ENCODE measurements at regions not wholly inside any gene's neighbourhood (a gene's known extent, or its start where the extent isn't known, plus 50 kb on each side); places are given as distances from the start of the nearest gene placed in this dataset.
"Not testable (repeated sequence)": the region's sequence is repeated elsewhere in the genome, so short reads cannot be mapped to it uniquely, and the experiment has no call there.

GRCh38 chr11:39777035-39777434, 1682.4 kb downstream of the LRRC4C start:
- Histone ChIP-seq H3K36me3 (ENCODE audit: control insufficient read depth in 1 of 2, insufficient read depth in 2 of 2, low read length in 2 of 2) (no peaks in the 10 kb centered on the region), H3K4me1 (ENCODE audit: control insufficient read depth in 1 of 2, insufficient read depth in 2 of 2, low read length in 2 of 2) (no peaks in the 10 kb centered on the region), H3K4me3 (ENCODE audit: low read depth in 1 of 2, low read length in 2 of 2) (no peak overlapping the region), H3K9ac (ENCODE audit: low read depth in 1 of 2, low read length in 2 of 2) (no peak overlapping the region), H3K9me3 (ENCODE audit: control insufficient read depth in 1 of 2, low read length in 2 of 2) (no peaks in the 10 kb centered on the region), H3K27me3 (ENCODE audit: control insufficient read depth in 1 of 2, insufficient read depth in 2 of 2, low read length in 2 of 2) (no peaks in the 10 kb centered on the region), H3K27ac (ENCODE audit: low read depth, low read length) (no peak overlapping the region)

GRCh38 chr11:39772525-39773137, 1686.8 kb downstream of the LRRC4C start:
- Histone ChIP-seq H3K27me3 (ENCODE audit: control insufficient read depth in 1 of 2, insufficient read depth in 2 of 2, low read length in 2 of 2) (no peaks in the 10 kb centered on the region), H3K9ac (ENCODE audit: low read depth in 1 of 2, low read length in 2 of 2) (no peak overlapping the region), H3K27ac (ENCODE audit: low read depth, low read length) (no peak overlapping the region), H3K36me3 (ENCODE audit: control insufficient read depth in 1 of 2, insufficient read depth in 2 of 2, low read length in 2 of 2) (no peaks in the 10 kb centered on the region), H3K4me3 (ENCODE audit: low read depth in 1 of 2, low read length in 2 of 2) (no peak overlapping the region), H3K9me3 (ENCODE audit: control insufficient read depth in 1 of 2, low read length in 2 of 2) (no peaks in the 10 kb centered on the region), H3K4me1 (ENCODE audit: control insufficient read depth in 1 of 2, insufficient read depth in 2 of 2, low read length in 2 of 2) (no peaks in the 10 kb centered on the region)

DNA sequence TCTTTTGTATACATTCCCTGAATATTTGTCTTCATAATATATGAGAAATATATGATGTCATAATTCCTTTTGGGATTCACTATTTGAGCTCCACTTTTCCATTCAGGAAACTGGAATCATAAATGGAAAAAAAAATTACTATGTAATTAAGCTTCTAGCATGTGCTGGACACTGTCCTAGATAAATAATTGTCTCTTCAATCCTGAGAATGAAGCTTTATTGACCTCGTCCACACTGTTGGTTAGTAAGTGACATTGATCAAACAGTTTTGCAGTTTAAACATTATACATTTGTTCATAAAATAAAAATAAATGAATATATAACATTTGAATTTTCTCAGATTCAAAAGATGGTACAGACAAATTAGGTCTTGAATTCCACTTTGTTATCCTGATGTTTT, 1691.2 kb downstream of the LRRC4C start:
- Histone ChIP-seq H3K36me3 (ENCODE audit: control insufficient read depth in 1 of 2, insufficient read depth in 2 of 2, low read length in 2 of 2) (no peaks in the 10 kb centered on the region), H3K9ac (ENCODE audit: low read depth in 1 of 2, low read length in 2 of 2) (no peak overlapping the region), H3K27ac (ENCODE audit: low read depth, low read length) (no peak overlapping the region), H3K27me3 (ENCODE audit: control insufficient read depth in 1 of 2, insufficient read depth in 2 of 2, low read length in 2 of 2) (no peaks in the 10 kb centered on the region), H3K9me3 (ENCODE audit: control insufficient read depth in 1 of 2, low read length in 2 of 2) (no peaks in the 10 kb centered on the region), H3K4me1 (ENCODE audit: control insufficient read depth in 1 of 2, insufficient read depth in 2 of 2, low read length in 2 of 2) (no peaks in the 10 kb centered on the region), H3K4me3 (ENCODE audit: low read depth in 1 of 2, low read length in 2 of 2) (no peak overlapping the region)

GRCh38 chr11:39745401-39745800, 1714.1 kb downstream of the LRRC4C start:
- peaks cover 0 to 3% of the 10 kb centered on the region in 2 donors for H3K9me3 ChIP-seq (ENCODE audit: control insufficient read depth in 1 of 2, low read length in 2 of 2)
- no peaks in the 10 kb centered on the region for H3K27me3 ChIP-seq (ENCODE audit: control insufficient read depth in 1 of 2, insufficient read depth in 2 of 2, low read length in 2 of 2)
- no peaks in the 10 kb centered on the region for H3K36me3 ChIP-seq (ENCODE audit: control insufficient read depth in 1 of 2, insufficient read depth in 2 of 2, low read length in 2 of 2)
- no peak overlapping the region for H3K9ac ChIP-seq (ENCODE audit: low read depth in 1 of 2, low read length in 2 of 2)
- no peaks in the 10 kb centered on the region for H3K4me1 ChIP-seq (ENCODE audit: control insufficient read depth in 1 of 2, insufficient read depth in 2 of 2, low read length in 2 of 2)
- no peak overlapping the region for H3K4me3 ChIP-seq (ENCODE audit: low read depth in 1 of 2, low read length in 2 of 2)
- H3K27ac ChIP-seq (ENCODE audit: low read depth, low read length) = no peak overlapping the region

DNA sequence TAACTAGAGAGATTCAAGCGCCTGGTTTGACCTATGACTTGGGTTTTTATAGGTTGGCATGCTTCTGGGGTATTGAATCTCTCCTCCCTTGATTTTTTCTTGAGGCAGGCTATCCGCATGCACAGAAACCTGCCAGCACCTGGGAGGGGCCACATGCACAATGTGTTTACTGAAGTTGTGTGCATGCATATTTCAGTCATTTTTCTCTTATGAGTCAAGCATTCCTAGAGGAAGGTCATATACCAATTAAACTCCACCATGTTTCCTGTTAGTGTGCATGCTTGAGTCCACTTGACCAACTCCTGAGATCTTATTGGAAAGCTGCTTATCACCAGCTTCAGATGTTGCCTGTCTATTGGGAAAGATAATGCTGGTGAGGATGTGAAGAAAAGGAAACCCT, 1718.4 kb downstream of the LRRC4C start:
- H3K4me3 ChIP-seq (ENCODE audit: low read depth in 1 of 2, low read length in 2 of 2) = no peak overlapping the region
- H3K9ac ChIP-seq (ENCODE audit: low read depth in 1 of 2, low read length in 2 of 2) = no peak overlapping the region
- no peaks in the 10 kb centered on the region for H3K4me1 ChIP-seq (ENCODE audit: control insufficient read depth in 1 of 2, insufficient read depth in 2 of 2, low read length in 2 of 2)

DNA sequence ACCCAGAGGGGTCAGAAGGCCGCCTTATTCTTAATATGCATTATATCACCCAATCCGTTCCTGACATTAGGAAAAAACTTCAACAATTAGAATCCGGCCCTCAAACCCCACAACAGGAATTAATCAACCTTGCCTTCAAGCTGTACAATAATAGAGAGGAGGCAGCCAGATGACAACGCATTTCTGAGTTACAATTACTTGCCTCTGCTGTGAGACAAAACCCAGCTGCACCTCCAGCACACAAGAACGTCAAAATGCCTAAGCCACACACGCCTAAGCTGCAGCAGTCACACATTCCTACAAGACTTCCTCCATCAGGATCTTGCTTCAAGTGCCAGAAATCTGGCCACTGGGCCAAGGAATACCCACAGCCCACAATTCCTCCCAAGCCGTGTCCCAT, 1723.1 kb downstream of the LRRC4C start:
- H3K9ac ChIP-seq (ENCODE audit: low read depth in 1 of 2, low read length in 2 of 2); H3K27me3 ChIP-seq (ENCODE audit: control insufficient read depth in 1 of 2, insufficient read depth in 2 of 2, low read length in 2 of 2); H3K4me3 ChIP-seq (ENCODE audit: low read depth in 1 of 2, low read length in 2 of 2); H3K4me1 ChIP-seq (ENCODE audit: control insufficient read depth in 1 of 2, insufficient read depth in 2 of 2, low read length in 2 of 2); H3K9me3 ChIP-seq (ENCODE audit: control insufficient read depth in 1 of 2, low read length in 2 of 2); H3K36me3 ChIP-seq (ENCODE audit: control insufficient read depth in 1 of 2, insufficient read depth in 2 of 2, low read length in 2 of 2); H3K27ac ChIP-seq (ENCODE audit: low read depth, low read length): not testable (repeated sequence)

More for the DNA sequence above, 1718.4 kb downstream of the LRRC4C start:
- H3K27ac ChIP-seq (ENCODE audit: low read depth, low read length) = no peak overlapping the region
- H3K27me3 ChIP-seq (ENCODE audit: control insufficient read depth in 1 of 2, insufficient read depth in 2 of 2, low read length in 2 of 2) = no peaks in the 10 kb centered on the region
- peaks cover 0 to 3% of the 10 kb centered on the region in 2 donors for H3K9me3 ChIP-seq (ENCODE audit: control insufficient read depth in 1 of 2, low read length in 2 of 2)
- H3K36me3 ChIP-seq (ENCODE audit: control insufficient read depth in 1 of 2, insufficient read depth in 2 of 2, low read length in 2 of 2) = no peaks in the 10 kb centered on the region

- Histone ChIP-seq H3K9ac (ENCODE audit: low read depth in 1 of 2, low read length in 2 of 2) (no peak overlapping the region), H3K27ac (ENCODE audit: low read depth, low read length) (no peak overlapping the region), H3K27me3 (ENCODE audit: control insufficient read depth in 1 of 2, insufficient read depth in 2 of 2, low read length in 2 of 2) (no peaks in the 10 kb centered on the region), H3K36me3 (ENCODE audit: control insufficient read depth in 1 of 2, insufficient read depth in 2 of 2, low read length in 2 of 2) (no peaks in the 10 kb centered on the region), H3K9me3 (ENCODE audit: control insufficient read depth in 1 of 2, low read length in 2 of 2) (no peaks in the 10 kb centered on the region), H3K4me3 (ENCODE audit: low read depth in 1 of 2, low read length in 2 of 2) (no peak overlapping the region), H3K4me1 (ENCODE audit: control insufficient read depth in 1 of 2, insufficient read depth in 2 of 2, low read length in 2 of 2) (no peaks in the 10 kb centered on the region)
Observed at GRCh38 chr11:39732001-39732400, 1727.5 kb downstream of the LRRC4C start.

DNA sequence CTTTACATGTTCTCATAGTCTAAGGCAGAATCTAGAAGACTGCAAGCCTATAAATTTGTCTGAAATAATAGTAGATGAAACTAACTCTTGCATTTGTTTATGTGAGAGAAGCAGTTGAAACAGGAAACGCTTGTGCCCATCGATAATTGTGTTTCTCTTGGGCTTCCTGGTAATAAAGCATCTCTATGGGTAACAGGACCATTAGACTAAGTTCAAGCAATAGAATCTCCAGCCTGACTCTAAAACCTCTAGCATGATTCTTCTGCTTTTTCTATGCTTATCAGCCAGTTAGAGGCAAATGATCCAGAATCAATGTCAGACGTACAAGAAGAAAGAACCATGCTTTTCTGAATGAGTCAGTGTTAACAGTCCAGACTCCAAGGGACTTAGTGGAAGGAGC, 1734.4 kb downstream of the LRRC4C start:
- H3K27me3 ChIP-seq (ENCODE audit: control insufficient read depth in 1 of 2, insufficient read depth in 2 of 2, low read length in 2 of 2) = no peaks in the 10 kb centered on the region
- no peaks in the 10 kb centered on the region for H3K9me3 ChIP-seq (ENCODE audit: control insufficient read depth in 1 of 2, low read length in 2 of 2)
- no peaks in the 10 kb centered on the region for H3K36me3 ChIP-seq (ENCODE audit: control insufficient read depth in 1 of 2, insufficient read depth in 2 of 2, low read length in 2 of 2)
- H3K9ac ChIP-seq (ENCODE audit: low read depth in 1 of 2, low read length in 2 of 2) = no peak overlapping the region
- no peak overlapping the region for H3K4me3 ChIP-seq (ENCODE audit: low read depth in 1 of 2, low read length in 2 of 2)
- no peaks in the 10 kb centered on the region for H3K4me1 ChIP-seq (ENCODE audit: control insufficient read depth in 1 of 2, insufficient read depth in 2 of 2, low read length in 2 of 2)
- H3K27ac ChIP-seq (ENCODE audit: low read depth, low read length) = no peak overlapping the region

GRCh38 chr11:39724404-39724803, 1735.0 kb downstream of the LRRC4C start:
- Histone ChIP-seq H3K9ac (ENCODE audit: low read depth in 1 of 2, low read length in 2 of 2) (no peak overlapping the region), H3K27me3 (ENCODE audit: control insufficient read depth in 1 of 2, insufficient read depth in 2 of 2, low read length in 2 of 2) (no peaks in the 10 kb centered on the region), H3K9me3 (ENCODE audit: control insufficient read depth in 1 of 2, low read length in 2 of 2) (no peaks in the 10 kb centered on the region), H3K4me1 (ENCODE audit: control insufficient read depth in 1 of 2, insufficient read depth in 2 of 2, low read length in 2 of 2) (no peaks in the 10 kb centered on the region), H3K4me3 (ENCODE audit: low read depth in 1 of 2, low read length in 2 of 2) (no peak overlapping the region), H3K36me3 (ENCODE audit: control insufficient read depth in 1 of 2, insufficient read depth in 2 of 2, low read length in 2 of 2) (no peaks in the 10 kb centered on the region), H3K27ac (ENCODE audit: low read depth, low read length) (no peak overlapping the region)

DNA sequence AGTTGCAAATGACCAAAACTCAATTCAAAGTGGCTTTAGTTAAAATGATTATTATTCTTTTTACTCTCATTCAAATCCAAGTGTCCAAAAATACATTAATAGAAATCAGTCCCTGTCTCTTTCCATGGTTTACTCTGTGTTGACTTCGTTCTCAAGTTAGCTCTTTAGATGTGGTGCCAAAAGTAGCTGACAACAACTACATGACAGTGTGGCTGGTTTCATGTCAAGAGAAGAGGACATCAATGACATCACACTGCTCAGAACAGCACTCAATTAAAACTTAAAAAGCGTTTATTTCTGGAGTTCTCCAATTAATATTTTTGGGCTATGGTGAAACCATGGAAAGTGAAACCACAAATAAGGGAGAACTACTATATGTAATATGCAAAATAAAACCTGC, 1746.9 kb downstream of the LRRC4C start:
- no peak overlapping the region for H3K27ac ChIP-seq (ENCODE audit: low read depth, low read length)

GRCh38 chr11:39690856-39691255, 1768.6 kb downstream of the LRRC4C start:
- H3K9ac ChIP-seq (ENCODE audit: low read depth in 1 of 2, low read length in 2 of 2) = no peak overlapping the region
- H3K36me3 ChIP-seq (ENCODE audit: control insufficient read depth in 1 of 2, insufficient read depth in 2 of 2, low read length in 2 of 2) = no peaks in the 10 kb centered on the region
- H3K27ac ChIP-seq (ENCODE audit: low read depth, low read length) = no peak overlapping the region
- H3K9me3 ChIP-seq (ENCODE audit: control insufficient read depth in 1 of 2, low read length in 2 of 2) = no peaks in the 10 kb centered on the region
- no peaks in the 10 kb centered on the region for H3K4me1 ChIP-seq (ENCODE audit: control insufficient read depth in 1 of 2, insufficient read depth in 2 of 2, low read length in 2 of 2)
- no peaks in the 10 kb centered on the region for H3K27me3 ChIP-seq (ENCODE audit: control insufficient read depth in 1 of 2, insufficient read depth in 2 of 2, low read length in 2 of 2)
- no peak overlapping the region for H3K4me3 ChIP-seq (ENCODE audit: low read depth in 1 of 2, low read length in 2 of 2)

More for the DNA sequence above, 1746.9 kb downstream of the LRRC4C start:
- Histone ChIP-seq H3K9me3 (ENCODE audit: control insufficient read depth in 1 of 2, low read length in 2 of 2) (no peaks in the 10 kb centered on the region), H3K36me3 (ENCODE audit: control insufficient read depth in 1 of 2, insufficient read depth in 2 of 2, low read length in 2 of 2) (no peaks in the 10 kb centered on the region), H3K27me3 (ENCODE audit: control insufficient read depth in 1 of 2, insufficient read depth in 2 of 2, low read length in 2 of 2) (no peaks in the 10 kb centered on the region), H3K4me1 (ENCODE audit: control insufficient read depth in 1 of 2, insufficient read depth in 2 of 2, low read length in 2 of 2) (no peaks in the 10 kb centered on the region), H3K4me3 (ENCODE audit: low read depth in 1 of 2, low read length in 2 of 2) (no peak overlapping the region), H3K9ac (ENCODE audit: low read depth in 1 of 2, low read length in 2 of 2) (no peak overlapping the region)

Data from duodenal mucosa (tissue), 2 donors.